ENCODE measurements at regions not wholly inside any gene's neighbourhood (a gene's known extent, or its start where the extent isn't known, plus 50 kb on each side); places are given as distances from the start of the nearest gene placed in this dataset.
"Not testable (repeated sequence)": the region's sequence is repeated elsewhere in the genome, so short reads cannot be mapped to it uniquely, and the experiment has no call there.

DNA sequence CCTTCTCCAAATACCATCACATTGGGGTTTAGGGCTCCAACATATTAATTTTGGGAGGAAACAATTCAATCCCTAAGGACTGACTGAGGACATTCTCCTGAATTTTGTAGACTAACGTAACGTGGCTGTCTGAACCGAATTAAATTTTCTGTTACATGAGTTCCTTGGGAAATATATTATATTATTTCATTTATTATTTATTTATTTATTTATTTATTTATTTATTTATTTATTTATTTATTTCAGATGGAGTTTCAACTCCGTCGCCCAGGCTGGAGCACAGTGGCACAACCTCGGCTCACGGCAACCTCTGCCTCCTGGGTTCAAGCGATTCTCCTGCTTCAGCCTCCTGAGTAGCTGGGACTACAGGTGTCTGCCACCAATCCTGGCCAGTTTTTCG lies 193.2 kb upstream of the EXOC2 start:
- DNase-seq = not testable (repeated sequence)

DNA sequence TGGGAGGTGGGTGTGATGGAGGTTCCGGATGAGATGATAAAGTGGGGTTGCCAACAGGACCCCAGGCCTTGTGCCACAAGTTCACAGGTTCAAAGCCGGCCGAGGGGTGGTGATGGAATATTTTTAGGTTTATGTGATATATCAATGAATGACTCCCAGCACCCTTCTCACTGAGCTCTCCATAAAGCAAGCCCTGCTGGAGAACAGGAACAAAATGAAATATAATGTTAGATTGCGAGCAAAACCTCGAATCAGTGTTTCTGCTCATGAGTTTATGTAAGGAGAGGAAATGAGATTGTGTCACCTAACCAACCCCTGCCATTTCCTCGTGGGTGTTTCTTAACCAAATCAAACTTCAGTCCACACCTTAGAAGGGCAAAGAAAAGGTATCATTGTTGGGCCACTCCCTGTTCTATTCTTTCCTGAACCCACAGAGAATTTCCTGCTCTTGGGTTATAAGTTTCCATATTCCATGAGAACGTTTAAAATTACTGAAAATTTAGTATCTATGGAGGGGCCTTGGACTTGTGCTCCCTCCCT lies 192.2 kb upstream of the EXOC2 start:
- DNase-seq = no peak

- no peak for DNase-seq
Measured at GRCh38 chr6:884570-884969, 191.6 kb upstream of the EXOC2 start.

GRCh38 chr6:882084-882598 lies 189.2 kb upstream of the EXOC2 start:
- DNase-seq = no peak

- DNase-seq = no peak
Measured at GRCh38 chr6:878179-878578, 185.2 kb upstream of the EXOC2 start.

DNA sequence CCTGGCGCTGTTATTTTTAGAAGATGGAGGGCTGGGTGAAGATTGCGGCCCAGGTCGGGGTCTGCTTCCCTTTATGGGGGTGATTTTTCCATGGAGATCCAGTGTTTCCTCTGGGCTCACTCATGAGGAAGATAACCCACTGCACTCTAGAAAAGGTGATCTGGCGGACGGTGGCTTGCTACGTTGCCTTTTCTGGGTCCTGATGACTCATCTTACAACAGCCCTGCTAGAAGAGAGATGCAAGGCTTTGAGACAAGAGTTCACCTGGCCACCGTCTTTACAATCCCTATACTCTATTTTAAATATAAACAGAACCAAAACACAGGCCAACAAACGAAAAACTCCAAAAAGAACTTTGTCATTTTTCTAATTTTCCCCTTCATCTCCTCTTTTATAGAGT lies 182.1 kb upstream of the EXOC2 start:
- DNase-seq = no peak

GRCh38 chr6:872570-873125 lies 179.7 kb upstream of the EXOC2 start:
- DNase-seq = no peak

GRCh38 chr6:871503-871902 lies 178.6 kb upstream of the EXOC2 start:
- DNase-seq = no peak

GRCh38 chr6:870096-870495 lies 177.2 kb upstream of the EXOC2 start:
- no peak for DNase-seq

DNA sequence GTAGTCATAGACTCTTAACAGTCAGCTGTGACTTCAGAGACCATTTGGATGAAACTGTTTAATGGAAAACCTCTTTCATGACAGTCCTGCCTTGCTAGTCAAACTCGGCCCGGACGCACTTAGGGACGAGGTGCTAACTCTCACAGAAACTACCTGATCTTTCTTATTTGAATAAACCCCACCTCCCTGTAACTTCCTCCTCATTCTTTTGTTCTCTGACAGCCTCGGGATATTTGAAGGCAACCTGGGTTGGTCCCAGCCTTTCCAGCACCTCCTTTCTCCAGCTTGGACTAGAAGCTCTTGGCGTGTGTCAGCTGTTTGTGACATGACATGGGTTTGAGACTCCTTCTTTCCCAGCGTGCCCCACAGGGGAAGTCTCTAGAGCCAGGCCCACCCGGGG lies 175.3 kb upstream of the EXOC2 start:
- no peak for DNase-seq

GRCh38 chr6:867378-867777 lies 174.4 kb upstream of the EXOC2 start:
- no peak for DNase-seq

DNA sequence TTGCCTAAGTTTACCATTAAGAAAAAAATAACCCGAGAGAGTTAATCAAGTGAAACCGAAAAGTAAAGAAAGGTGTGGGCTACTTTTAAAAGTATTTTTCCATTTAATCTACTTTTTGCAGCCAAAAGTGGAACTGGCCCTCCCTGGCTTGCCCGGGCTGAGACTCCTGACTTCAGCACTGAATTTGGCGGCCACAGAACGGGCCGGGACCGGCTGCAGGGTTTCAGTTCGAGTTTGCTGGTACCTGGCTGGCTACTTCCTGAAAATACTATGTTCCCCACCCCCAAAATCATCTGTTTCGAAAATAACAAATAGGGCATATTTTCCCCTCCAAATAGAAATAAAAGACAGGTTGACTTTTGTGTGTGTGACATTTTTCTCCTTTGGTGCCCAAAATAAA lies 173.4 kb upstream of the EXOC2 start:
- no peak for DNase-seq

DNA sequence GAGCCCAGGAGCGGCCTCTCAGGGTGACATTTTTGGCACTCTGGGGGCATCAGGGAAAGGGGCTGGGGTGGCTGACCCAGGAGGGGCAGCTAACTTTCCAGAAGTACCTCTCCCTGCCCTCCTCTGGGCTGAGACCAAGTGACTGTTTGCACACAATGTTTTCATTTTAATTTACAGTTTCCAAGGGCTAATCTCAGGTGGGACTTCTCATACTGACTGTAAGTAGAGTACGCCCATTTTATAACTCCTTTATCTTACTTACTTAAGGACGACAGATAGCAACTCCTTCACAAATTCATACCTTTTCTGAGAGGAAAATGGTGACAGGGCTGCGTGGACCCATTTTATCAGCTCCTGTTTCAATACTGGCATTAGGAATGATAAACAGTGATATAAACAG lies 172.9 kb upstream of the EXOC2 start:
- no peak for DNase-seq

- DNase-seq = no peak
Measured at GRCh38 chr6:863831-864230, 170.9 kb upstream of the EXOC2 start.

DNA sequence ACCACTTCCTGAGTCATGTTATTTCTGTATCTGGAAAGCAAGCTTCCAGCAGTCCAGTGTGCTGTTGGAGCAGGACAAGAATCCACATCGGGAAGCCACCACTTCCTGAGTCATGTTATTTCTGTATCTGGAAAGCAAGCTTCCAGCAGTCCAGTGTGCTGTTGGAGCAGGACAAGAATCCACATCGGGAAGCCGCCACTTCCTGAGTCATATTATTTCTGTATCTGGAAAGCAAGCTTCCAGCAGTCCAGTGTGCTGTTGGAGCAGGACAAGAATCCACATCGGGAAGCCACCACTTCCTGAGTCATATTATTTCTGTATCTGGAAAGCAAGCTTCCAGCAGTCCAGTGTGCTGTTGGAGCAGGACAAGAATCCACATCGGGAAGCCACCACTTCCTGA lies 170.2 kb upstream of the EXOC2 start:
- DNase-seq = not testable (repeated sequence)

GRCh38 chr6:859936-860335 lies 167.0 kb upstream of the EXOC2 start:
- DNase-seq = no peak

GRCh38 chr6:854406-855118 lies 161.6 kb upstream of the EXOC2 start:
- DNase-seq = no peak

- DNase-seq = not testable (repeated sequence)
Measured at GRCh38 chr6:852216-852615, 159.3 kb upstream of the EXOC2 start.

- DNase-seq = no peak
Measured at GRCh38 chr6:849075-849506, 156.2 kb upstream of the EXOC2 start.

DNA sequence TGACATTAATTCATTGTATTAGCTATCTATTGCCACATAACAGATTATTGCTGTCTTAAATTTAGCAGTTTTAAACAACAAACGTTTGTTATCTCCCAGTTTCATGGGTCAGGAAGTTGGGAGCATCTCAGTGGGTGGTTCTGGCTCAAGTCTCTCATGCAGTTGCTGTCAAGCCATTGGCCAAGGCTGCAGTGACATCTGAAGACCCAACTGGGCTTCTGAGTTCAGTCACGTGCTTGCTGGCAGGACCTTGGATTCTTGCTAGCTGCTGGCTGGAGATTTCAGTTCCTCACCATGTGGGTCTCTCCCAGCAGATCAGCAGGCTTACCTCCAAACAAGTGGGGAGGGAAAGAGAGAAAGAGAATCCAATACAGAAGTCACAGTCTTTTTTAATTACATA lies 152.6 kb upstream of the EXOC2 start:
- DNase-seq = no peak

GRCh38 chr6:845101-845500 lies 152.2 kb upstream of the EXOC2 start:
- DNase-seq = no peak

DNA sequence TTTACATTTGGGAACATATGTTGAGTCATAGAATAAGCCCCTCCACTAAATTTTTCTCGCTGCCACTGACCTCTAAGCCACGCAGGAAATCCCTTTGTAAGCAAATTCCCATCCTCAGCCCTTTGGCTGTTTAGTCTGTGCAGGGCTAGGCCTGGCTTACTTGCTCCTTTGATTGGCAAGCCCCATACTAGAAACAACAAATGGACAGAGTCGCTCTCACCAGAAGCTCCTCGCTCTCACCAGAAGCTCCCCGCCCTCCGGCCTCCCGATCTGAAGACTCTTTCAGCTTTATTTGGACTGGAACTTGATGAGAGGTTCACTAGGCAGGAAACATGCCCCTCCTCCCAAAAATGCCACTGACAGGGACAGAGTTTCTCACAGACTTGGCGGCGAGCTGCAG lies 149.2 kb upstream of the EXOC2 start:
- DNase-seq = no peak

GRCh38 chr6:841569-841968 lies 148.6 kb upstream of the EXOC2 start:
- no peak for DNase-seq

DNA sequence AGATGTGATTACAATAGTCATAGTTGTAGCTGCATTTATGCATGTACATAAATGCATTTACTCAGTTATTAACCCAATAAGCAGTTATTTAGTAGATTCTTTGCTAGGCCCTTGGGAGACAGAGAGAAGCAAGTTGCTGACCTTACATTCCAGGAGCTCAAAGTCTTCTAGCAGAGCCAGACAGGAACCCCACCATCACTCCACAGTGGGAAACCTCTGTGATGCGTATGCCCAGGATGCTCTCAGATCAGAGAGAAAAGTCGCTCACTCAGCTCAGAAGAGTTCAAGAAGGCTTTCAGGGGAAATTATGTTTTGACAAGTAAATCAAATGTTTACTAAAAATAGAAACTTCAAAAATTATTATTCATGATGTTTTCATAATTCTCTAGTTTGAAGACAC lies 146.3 kb upstream of the EXOC2 start:
- no peak for DNase-seq

Data from fibroblast of skin of scalp (primary cell).